ENCODE measurements at regions not wholly inside any gene's neighbourhood (a gene's known extent, or its start where the extent isn't known, plus 50 kb on each side); places are given as distances from the start of the nearest gene placed in this dataset.
"Not testable (repeated sequence)": the region's sequence is repeated elsewhere in the genome, so short reads cannot be mapped to it uniquely, and the experiment has no call there.

DNA sequence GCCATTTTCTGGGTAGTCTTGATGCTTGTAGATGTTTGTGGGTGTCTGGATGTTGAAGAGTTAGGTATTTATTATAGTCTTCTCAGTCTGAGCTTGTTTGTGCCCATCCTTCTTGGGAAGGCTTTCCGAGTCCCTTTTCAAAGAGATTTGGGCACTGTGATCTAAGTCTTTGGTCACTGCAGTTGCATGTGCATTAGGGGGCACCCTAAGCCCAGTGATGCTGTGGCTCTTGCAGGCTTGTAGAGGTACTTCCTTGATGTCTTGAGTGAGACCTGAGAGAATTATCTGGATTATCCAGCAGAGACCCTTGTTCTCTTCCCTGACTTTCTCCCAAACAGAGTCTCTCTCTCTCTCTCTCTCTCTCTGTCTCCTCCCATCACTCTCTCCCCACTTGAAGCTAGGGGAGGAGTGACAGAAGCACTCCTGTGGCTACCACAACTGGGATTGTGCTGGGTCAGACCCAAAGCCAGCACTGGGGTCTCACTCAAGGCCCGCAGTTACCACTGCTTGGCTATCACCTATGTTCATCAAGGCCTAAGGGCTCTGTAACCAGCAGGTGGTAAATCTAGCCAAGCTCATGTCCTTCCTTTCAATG is 68.5 kb downstream of the TMCO5A start:
- no peak for DNase-seq (ENCODE audit: low spot score)

DNA sequence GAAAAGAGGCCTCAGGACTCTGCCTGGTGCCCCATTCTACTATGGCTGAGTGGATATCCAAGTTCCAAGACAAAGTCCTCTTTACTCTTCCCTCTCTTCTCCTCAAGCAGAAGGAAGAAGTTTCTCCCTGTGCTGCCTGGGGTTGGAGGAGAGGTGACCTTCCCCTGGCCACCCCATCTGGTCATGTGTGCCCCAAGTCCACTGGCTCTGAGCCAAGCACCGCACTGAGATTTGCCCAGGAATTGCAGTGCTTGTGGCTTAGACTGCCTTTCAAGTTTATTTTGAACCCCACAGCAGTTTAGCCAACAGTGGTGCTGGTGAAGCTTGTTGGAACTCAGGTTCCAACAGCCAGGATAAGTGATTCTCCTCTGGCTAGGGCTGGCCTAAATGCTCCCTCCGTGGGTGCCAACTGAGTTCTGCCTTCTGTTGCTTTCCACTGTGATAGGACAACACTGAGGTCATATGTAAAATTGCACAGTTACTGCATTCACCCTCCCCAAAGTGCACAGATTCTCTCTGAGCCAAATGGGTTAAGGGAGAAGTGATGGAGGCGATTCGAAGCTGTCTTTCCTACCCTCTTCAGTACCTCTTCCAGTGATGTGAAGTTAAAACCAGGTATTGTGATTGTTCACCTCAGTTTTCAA is 69.9 kb downstream of the TMCO5A start:
- no peak for DNase-seq (ENCODE audit: low spot score)

DNA sequence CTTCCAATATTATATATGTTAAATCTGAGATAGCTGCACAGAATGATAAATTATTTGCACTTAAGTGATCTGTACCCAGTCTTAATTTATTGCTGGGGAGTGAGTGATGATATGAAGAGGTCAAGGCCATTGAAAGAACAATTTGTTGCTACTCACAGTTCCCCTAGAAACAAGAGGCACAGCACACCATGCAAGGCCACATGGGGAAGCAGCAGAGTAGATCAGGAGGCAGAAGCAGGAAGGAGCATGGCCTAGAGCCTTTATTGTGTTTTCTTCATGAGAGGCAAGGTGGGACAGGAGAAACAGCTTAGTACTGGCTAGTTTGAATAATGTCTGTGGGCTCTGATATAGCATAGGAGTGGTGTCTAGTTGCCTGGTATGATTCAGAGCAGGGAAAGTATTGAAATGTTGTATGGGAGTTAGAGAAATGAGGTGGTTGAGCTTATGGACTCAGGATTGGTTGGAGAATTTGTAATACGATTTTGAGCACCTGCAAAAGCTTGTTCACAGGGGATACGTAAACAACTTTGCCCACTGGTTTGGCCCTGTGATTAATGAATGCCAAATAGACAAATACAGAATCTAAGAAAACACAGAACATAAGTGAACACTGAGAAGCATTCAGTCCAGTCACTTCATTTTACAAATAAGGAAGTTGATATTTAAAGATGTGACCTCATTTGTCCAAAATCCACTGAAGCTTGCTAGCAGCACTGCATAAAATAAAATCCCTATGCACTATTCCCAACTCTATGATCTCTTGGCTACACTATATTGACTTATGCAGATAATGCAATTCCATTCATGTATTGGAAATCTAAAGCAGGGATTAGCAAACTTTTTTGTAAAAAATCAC is 71.7 kb downstream of the TMCO5A start:
- DNase-seq (ENCODE audit: low spot score), result no peak

DNA sequence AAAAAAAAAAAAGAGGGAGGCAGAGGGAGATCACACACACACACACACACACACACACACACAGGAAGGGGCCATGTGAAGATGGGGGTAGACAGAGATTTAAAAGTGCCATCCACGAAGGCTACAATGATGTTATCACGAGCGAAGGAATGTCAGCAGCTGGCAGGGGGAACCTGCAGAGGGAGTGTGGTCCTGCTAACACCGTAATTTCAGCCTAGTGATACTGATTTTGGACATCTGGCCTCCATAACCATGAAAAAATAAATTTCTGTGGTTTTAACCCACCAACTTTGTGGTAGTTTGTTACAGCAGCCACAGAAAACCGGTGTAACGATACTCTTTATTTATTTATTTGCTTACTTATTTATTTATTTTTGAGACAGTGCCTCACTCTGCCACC is 76.0 kb downstream of the TMCO5A start:
- DNase-seq (ENCODE audit: low spot score), result no peak

DNA sequence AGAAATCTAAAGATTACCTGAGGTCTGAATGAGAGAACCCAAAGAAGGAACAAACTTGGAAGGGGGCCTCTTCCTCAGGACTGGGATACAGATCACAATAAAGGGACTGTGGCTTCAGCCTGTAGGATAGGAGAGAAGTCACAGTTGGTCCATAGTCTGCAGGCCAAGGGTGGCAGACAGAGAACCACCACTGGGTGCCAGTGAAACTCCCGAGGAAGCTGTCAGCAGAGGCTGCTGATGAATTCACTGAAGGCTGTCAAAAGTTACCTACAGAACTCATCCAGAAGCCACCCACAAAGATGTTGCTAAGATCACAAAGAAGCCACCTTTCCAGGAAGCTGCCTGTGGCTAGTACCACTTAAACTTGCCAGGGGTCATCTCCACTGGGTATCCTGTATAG is 78.5 kb downstream of the TMCO5A start:
- no peak for DNase-seq (ENCODE audit: low spot score)

DNA sequence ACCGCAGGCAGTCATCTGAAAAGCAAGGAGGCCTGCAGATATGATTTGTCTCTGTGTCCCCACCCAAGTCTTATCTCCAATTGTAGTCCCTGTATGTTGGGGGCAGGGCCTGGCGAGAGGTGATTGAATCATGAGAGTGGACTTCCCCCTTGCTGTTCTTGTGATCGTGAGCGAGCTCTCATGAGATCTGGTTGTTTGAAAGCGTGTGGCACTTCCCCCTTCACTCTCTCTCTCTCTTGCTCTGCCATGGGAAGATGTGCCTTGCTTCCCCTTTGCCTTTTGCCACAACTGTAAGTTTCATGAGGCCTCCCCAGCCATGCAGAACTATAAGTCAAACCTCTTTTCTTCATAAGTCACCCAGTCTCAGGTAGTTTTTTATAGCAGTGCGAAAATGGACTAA is 83.3 kb downstream of the TMCO5A start:
- no peak for DNase-seq (ENCODE audit: low spot score)

DNA sequence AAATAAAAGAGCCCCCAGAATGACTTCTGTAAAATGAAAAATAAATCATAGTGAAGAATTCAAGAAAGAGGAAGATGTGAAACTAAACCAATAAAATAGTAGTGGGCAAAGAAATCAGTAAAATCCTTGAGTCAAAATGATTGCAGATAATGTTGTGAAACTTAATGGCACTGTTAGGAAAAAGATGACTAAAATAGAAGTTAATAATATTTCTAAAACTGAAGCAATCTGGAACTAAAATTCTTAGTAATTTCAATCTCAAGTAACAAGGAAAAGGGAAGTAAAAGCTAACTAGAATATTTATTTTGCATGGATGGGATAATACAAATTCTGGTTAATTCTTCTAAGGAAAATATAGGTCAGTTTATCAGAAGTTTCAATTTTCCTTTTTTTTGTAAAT is 84.6 kb downstream of the TMCO5A start:
- DNase-seq (ENCODE audit: low spot score), result no peak

DNA sequence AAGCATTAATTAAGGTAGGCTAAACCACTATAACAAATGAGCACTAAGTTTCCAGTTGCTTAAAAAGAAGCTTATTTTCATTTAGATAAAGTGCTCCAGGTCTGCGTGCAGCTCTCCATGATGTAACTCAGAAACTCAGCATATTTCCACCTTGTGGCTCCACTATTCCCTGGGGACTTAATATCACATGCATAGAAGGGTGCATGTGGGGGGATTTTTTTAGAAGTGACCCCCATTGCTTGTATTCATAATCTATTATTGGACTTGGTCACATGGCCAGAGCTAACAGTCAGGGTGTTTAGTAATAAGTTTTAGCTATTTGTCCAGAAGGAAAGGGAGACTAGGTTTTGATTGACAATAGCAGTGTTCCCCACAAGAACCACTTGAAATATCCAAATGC is 86.8 kb downstream of the TMCO5A start:
- no peak for DNase-seq (ENCODE audit: low spot score)

DNA sequence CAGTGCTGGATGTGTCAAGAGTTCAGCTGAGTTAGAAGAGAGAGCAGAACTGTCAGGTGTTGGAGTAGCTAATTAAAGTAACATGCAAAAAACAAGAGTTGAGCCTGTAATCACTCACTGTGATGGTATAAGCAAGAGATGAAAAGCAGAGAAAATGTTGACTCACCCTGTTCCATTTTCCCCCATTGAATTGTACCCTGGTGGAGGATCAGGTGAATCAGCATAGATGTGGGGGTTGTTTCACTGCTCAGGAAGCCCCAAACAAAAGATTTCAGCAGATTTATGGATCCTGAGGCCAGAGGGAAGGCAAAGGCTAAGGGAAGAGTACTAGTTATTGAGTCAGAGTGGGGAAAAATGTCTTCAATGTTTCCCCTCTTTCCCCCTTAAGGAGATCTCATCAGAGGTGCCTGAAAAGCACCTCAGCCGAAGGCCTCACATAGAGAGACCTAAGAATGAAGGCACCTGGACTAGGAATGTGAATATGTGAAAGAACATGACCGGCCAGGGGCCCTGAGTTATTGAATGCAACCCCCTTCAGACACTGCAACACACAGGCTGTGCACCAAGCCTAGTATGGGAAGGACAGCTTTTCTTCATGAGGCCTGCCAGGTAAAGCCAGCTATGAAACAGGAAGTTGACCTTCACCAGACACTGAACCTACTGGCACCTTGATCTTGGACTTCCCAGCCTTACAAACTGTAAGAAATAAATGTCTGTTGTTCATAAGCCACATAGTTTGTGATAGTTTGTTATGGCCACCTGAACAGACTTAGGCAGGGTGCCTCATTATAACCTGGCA is 90.1 kb downstream of the TMCO5A start:
- no peak for DNase-seq (ENCODE audit: low spot score)

DNA sequence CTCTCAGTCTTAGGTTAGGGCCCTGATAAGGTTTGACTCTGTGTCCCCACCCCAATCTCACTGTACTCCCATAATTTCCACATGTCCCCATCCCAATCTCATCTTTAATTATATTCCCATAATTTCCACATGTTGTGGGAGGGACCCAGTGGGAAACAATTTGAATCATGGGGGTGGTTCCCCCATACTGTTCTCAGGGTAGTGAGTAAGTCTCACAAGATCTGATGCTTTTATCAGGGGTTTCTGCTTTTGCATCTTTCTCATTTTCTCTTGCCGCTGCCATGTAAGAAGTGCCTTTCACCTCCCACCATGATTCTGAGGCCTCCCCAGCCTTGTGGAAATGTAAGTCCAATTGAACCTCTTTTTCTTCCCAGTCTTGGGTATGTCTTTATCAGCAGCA is 91.2 kb downstream of the TMCO5A start:
- DNase-seq (ENCODE audit: low spot score), result not testable (repeated sequence)

DNA sequence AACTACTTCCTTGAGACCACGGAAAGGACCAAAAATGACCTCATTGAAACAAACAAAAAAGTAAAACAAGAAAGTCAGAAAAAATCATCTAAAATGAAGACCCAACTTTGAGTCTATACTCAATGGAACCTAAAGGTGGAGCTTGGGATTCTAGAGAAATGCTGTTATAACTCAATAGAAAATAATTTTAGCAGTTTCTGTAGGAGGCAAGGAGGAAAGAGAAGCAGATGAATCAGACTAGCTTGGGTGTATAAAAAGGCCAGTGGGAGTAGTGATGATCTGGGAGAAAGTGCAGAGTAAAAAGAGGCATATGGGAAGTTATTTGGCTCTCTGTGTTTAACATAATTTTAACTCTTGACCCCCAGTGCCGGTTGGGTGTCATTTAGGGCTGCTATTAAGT is 94.4 kb downstream of the TMCO5A start:
- no peak for DNase-seq (ENCODE audit: low spot score)

DNA sequence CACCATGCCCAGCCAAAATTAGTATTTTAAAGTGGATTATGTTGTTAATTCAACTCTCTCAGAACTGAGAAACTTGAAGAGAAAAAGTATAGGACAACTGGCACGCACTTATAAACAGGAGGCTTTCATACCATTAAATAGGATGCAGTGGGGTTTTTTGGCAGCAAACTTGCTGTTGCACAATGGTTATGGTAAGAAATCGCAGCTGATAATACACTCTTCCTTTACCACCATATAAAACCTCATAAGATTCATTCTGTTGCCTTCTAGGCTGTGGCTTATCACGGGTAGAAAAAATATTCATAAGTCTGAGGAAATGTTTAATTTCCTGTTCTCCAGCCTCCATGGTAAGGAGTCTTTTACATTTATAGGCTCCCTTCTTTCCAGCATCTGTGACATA is 95.3 kb downstream of the TMCO5A start:
- DNase-seq (ENCODE audit: low spot score), result no peak

DNA sequence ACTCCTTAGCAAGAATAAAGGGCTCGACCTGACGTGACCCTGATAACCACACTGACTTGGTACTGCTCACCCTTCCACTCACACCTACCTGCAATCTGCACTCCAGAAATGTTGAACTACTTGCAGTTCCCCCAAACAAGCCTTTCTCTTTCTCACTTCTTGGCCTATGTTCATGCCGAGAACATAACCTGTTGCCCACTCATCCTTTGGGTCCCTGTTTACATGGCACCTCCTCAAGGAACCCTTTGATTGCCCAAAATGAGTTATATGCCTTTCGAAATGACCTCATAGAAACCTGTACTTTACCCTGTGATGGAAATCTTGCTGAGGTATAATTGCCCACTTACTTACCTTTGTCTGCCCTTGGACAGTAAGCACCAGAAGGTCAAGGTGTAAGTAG is 96.2 kb downstream of the TMCO5A start:
- DNase-seq (ENCODE audit: low spot score), result no peak

DNA sequence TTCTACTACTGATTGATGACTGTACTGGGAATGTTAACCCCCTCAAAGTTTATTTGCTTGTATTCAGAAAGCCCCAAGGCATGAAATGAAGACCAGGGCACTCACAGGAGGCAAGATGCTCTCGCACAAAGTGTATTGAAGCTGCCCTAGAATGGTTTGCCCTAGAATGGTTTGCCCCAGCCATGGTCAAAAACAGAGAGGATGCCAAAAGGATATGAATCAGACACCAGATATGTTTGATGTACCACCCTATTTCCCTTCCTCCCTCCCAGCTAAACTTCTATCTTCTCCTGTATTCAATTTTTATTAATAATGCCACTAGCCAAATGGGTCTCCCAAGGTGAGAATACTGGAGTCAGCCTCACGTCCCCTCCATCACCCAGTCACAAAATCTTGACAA is 101.3 kb downstream of the TMCO5A start:
- DNase-seq (ENCODE audit: low spot score), result no peak

DNA sequence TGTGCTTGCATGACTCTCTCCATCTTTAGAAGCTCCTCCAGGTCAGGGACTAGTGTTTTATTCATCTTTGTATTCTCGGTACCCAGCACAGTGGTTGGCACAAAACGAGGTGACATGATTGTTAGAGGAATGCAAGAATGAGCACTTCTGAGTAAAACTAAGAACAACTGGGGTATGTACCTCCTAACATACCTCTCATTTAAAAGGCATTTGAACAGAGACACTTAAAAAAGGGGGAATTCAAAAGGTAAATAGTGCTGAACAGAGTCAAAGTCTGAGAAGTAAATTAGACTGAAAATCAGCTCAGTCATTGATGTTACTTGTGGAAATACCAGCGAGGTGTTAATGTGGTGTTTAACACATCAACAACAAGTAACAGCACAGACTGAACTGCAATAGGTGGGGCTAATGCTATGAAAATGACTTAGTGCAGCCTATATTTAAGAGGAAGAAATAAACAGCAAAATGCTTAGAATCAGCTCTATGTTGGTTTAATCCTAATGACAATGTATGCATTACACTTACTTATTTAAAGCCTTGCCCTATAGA is 102.4 kb downstream of the TMCO5A start:
- no peak for DNase-seq (ENCODE audit: low spot score)

DNA sequence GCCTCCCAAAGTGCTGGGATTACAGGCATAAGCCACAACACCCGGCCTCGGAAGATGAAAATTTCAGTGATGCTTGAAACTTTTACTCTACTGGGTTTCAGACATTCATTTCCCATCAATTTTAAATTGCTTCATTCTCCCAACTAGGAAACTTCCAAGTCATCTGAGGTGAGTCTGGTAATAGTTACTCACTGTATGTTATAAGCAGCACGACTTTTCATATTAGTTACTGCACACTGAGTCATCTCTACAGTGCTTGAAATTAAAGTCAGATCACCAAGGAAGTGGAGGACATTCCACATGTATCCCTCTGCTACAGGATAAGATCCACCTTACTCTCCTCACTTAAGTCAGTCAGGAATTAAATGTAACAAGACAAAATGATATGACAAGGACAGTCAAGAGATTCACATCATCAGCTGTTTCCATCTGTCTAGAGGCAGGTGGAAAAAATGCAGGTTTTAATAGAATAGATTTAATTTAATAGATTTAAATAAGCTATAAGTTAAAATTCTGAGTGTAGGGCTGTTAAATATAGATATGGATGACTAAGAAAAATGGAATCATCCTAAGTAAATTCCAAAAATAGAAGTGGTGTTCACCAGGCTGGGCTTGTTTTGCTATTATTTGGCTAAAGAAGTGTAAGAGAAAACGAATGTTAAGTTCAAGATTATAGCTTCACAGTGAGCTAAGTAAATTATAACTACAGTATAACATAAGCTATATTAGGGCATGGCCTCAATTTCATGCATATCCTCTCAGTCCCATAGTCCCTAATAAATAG is 104.4 kb downstream of the TMCO5A start:
- DNase-seq (ENCODE audit: low spot score), result no peak

DNA sequence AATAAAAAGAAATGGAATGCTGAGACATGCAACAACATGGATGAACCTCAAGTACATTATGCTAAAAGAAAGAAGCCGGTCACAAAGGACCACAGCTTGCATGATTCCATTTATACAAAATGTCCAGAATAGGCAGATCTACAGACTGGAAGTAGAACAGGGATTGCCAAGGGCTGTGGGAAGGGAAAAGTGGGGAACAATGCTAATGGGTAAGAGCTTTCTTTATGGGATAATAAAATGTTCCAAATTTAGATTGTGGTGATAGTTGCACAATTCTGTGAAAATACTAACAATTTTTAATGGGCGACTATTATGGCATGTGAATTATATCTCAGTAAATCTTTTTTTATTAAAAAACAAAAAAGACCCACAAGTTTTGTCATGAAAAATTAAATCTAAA is 106.2 kb downstream of the TMCO5A start:
- no peak for DNase-seq (ENCODE audit: low spot score)

DNA sequence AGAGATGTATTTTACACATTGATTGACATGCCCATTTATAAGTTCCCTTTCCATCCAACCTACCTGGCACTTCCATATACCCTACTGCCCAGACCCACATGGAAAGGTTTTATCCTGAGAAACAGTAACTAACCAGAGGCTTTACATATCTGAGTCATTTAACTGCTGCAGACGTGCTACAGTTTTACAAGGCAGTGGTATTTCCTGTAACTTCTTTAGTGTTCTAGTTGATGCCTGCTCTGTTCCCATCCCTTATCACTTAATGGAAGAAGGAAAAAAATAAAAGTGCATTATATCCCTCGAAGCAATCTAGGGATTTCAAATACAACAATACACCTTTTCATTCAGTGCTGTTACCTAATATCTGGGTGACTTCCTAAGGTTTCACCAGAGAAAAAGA is 107.1 kb downstream of the TMCO5A start:
- no peak for DNase-seq (ENCODE audit: low spot score)

DNA sequence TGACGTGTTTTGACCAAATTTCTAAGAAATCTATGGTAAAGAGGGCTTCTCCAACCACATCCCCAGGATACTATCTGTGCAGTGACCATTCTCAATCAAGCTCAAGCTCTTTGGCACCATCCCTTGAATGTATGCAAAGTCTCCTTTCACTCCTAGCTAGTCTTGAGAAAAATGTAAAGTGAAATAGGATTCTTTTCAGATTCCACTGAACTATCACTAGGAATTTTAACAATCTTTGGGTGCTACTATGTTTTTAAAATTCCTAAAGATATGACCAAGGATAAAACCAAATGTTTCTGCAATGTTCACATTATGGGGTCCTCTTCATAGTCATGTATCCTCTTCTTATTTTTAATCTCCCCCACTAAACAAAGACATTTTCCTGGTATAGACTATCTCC is 107.8 kb downstream of the TMCO5A start:
- DNase-seq (ENCODE audit: low spot score), result no peak

DNA sequence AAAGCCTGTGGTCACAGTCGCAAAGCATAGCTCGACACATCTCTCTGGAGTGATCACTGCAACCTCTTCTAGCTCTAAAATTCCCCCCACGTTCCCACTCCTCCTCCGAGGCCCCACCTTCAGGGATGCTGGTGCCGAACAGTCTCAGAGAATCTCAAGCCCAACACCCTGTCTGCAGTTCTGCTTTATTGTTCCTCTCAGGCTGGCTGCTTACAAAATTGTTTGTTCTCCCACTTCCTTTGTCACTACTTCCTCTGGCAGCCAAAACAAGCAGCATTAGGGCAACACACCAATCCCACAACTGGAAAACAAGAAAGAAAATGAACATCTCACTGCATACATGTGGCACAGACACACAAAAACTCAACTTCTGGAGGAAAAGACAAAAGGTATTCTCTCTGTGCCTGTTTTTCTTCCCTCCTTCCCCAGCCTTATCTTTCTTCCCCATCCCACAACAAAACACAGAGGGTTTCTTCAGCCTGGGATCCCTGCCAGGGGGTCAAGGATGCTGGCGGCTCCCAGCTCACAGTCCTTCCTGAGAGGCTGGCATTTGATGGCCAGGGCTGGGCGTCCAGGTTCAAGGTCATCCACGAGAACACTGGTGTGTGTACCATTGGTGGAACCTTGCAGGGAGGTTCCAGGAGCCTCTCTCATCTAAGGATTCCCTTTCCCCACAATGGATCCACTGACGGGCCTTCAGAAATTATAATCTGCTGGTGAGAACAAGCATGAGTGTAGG is 108.4 kb downstream of the TMCO5A start:
- DNase-seq (ENCODE audit: low spot score), result no peak
